DMS79 (cell line): ENCODE measurements at regions not wholly inside any gene's neighbourhood (a gene's known extent, or its start where the extent isn't known, plus 50 kb on each side); places are given as distances from the start of the nearest gene placed in this dataset.
A peak's percentile ranks its signal among the peaks of the same experiment; 100 is the strongest.

Experiments used
- DNase-seq: peaks from one replicate; lab custom pipeline; 2025; lab: John Stamatoyannopoulos, UW

DNA sequence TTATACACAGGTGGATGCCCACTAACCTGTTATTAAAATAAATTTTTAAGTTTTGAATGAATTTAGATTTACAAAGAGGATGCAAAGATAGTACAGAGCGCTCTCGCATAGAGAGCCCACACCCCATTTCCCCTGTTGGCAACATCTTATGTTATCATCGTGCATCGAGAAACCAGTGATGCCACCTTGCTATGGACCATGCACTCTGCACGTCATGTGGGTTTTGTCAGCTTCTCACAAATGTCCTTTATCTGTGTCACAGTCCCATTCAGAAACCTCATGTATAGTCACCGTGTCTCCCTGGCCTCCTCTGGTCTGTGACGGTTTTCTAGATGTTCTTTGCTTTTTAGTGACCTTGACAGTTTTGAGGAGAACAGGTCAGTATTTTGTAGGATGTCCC is 60.0 kb downstream of the ING1 start:
- no peak for DNase-seq

DNA sequence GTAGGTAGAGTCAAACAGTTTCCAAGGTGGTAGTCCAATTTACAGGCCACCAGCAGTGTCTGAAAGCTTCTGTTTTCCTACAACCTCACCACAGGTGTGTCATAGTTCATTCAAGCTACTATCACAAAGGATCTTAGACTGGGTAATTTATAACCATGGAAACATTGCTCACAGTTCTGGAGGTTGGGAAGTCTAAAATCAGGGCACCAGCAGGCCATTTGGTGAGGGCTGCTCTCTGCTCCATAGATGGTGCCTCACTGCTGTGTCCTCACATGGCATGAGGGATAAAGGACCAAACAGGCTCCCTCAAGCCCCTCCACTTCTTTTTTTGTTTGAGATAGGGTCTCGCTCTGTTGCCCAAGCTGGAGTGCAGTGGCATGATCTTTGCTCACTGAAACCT is 60.6 kb downstream of the ING1 start:
- no peak for DNase-seq

- no peak for DNase-seq
Measured at GRCh38 chr13:110774490-110774889, 61.0 kb downstream of the ING1 start.

GRCh38 chr13:110775576-110775975 is 62.1 kb downstream of the ING1 start:
- DNase-seq, result no peak

DNA sequence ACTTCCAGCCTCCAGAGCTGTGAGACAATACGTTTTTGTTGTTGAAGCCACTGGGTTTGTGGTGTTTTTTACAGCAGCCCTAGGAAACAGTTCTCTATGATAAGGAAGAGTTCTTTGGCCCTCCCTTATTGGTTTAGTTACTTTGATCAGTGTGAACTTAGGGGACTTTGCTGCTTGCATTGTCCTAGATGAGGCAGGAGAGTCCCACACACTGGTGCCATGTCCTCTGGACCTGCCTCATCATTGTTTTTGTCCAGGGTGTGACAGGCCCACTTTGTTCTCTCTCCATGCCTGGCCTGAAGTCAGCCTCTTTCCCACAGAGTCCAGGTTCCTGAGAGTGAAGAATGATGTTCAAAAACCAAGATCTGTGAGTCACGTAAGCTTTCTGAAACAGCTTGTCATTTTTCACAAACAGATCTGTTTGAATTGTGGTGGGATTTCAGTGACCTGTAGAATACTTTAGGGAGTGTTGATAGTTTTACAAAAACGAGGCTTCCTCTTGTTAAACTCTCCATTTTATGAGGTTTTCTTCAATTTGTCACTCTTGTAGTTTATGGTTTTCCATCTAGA is 63.8 kb downstream of the ING1 start:
- DNase-seq, result no peak

GRCh38 chr13:110779022-110779421 is 65.5 kb downstream of the ING1 start:
- DNase-seq, result no peak

GRCh38 chr13:110780422-110780821 is 66.9 kb downstream of the ING1 start:
- DNase-seq, result no peak

- no peak for DNase-seq
Measured at GRCh38 chr13:110782185-110782584, 68.7 kb downstream of the ING1 start.

GRCh38 chr13:110784704-110785103 is 71.2 kb downstream of the ING1 start:
- DNase-seq, result no peak

DNA sequence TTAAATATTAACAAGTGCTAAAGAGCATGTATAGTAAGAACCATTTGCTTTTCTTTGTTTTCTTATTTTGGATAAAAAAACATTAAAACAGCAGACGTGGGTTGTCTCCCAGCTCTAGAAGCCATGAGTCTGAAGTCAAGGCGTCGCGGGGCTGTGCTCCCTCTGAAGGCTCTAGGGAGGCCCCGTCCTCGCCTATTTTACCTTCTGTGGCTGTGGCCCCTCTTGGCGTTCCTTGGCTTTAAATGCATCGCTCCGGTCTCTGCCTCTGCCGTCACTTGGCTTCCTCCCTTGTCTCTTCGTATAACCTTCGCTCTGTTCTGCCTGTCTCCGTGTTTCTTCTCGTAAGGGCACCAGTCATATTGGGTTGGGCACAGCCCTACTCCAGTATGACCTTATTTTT is 75.3 kb downstream of the ING1 start:
- no peak for DNase-seq

DNA sequence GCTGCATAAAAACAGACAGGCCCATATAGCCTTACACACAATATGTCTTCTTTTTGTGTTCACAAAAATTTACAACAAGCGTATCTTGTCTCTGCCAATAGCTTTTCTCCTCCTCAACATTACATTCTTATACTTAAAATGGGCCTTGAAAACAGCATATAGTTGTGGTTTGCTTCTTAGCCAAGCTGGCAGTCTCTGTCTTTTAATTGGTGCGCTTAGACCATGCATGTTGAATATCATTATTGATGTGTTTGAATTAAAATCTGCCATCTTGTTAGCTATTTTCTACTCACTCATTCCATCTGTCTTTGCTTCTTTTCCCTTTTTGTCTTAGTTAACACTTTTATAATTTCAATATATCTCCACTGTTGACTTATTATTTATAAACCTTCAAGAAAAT is 76.4 kb downstream of the ING1 start:
- no peak for DNase-seq

GRCh38 chr13:110790371-110790770 is 76.9 kb downstream of the ING1 start:
- no peak for DNase-seq

GRCh38 chr13:110794209-110794608 is 80.7 kb downstream of the ING1 start:
- no peak for DNase-seq

DNA sequence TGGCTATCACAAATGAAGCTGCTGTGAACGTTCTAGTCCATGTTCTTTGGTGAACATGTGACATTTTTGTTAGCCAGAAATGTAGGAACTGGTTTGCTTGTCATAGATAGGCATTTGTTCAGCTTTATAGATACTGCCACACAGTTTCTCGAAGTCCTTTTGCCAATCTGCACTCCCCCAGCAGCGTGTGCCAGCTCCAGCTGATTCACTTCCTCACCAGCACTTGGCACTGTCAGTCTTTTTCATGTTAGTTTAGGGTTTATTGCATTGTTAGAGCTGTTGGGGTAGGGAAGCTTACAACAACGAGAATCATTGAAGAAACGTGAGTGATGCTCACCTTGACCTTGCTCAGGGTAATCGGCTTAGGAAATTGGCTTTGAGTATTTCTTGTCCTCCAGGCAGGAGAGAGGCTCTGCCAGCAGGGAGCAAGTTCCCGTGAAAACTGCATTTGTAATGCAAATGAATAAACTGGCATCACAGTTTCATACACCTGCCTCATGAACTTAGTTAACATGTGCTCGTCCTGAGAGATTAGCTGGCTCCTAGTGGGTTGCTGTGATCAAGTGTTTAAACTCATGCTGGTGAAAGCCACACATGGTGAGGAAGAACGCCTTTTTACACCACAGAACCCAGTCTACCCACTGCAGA is 83.9 kb downstream of the ING1 start:
- no peak for DNase-seq

GRCh38 chr13:110798081-110798994 is 84.8 kb downstream of the ING1 start:
- DNase-seq, result no peak

GRCh38 chr13:110799246-110800236 is 86.0 kb downstream of the ING1 start:
- DNase-seq, result no peak

DNA sequence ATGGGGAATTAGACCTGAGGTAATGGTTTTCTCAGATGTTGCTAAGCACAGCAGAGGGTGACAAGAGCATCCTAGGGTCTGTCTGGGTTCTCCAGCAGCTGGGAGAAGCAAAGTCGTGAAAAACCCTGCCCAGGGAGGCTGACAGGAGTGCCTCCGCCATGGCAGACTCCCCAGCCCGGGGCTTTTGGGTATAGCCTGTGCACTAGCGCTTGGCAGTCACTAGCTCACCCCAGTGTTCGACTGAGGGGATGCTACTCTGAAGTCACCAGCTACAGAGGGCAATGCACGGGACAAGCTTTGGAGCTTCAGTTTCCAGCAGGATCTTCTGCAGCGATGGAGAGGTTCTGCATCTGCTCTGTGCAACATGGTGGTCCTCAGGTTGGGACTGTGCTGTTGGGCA is 87.5 kb downstream of the ING1 start:
- no peak for DNase-seq

- DNase-seq, result no peak
Measured at GRCh38 chr13:110802260-110802659, 88.8 kb downstream of the ING1 start.

DNA sequence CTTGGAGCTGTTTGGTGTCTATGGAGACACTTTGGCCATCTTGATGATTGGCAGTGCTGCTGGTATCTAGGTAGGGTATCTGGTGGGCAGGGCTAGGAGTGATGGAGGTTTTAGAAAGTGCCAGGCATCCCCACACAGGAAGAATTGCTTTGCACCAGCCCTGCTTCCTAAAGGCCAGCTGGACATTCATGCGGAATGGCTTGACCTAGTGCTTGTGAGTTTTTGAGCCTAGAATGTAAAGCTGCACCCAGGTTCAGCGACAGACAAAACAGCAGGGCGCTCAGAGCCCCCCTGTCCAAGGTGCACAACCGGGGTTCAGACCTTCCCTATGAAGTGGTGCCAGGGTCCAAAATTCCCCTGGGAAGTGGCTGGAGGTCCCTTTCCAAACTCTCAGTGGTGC is 93.1 kb downstream of the ING1 start:
- DNase-seq, result no peak

DNA sequence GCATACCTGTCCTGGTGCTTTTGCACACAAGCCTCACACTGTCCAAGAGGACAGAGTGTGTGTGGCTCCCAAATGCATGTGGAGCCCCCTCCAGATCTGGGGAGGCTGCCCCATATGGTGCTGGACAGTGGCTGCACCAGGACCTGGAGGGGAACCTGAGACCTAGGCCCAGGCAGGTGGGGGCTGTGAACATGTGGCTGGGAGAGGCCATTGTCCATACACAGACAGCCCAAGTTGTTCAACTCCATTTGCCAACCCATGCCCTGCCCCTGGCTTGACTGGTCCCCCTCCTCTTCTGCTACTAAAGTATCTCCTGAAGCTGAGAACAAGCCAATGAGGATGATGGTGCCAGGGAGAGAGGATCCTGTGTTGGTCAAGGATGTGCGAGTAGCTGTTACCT is 94.0 kb downstream of the ING1 start:
- no peak for DNase-seq

DNA sequence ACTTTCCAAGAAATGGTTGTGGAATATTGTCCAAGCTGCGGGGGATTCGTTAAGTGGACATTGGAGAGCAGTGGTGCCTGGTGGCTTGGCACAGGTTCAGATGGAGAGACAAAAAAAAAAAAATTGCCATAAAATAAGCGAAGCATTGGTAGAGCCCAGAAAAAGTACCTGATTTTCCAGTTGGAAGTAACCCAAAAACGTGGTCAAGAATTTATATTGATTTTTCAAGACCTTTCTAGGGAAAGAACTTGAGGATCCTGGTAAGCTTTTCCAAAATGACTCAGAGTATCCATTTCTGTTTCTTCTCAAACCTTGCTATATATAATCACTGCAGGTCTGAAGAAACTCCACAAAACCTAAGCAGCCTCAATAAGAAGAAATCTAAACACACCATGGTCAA is 94.6 kb downstream of the ING1 start:
- DNase-seq, result peak; percentile 41

DNA sequence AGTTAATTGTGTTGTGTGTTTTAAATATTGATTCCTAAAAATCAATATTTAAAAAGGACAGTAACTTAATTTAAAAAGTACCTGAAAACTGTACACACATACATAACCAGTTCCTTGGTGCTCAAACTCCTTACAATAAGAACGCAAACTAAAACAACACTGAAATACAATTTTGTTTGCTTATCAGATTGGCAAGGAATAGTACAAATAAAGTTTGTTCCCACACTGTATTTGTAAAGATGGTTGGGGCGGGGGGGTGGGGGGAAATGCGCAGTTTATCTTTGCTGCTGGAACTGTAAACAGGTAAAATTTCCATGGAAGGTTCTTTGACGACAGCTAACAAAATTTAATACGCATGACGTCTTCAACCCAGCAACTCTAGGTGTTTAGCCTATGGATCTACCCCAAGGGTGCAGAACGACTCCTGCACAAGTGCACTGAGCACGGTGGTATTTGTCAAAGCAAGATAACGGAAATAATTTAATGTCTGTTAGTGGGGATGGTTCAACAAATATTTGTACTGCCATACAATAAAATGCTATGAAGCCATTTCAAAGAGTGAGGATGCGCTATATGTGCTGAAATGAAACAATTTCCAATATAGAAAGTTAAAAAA is 96.5 kb downstream of the ING1 start:
- DNase-seq, result no peak
